ENCODE measurements at regions not wholly inside any gene's neighbourhood (a gene's known extent, or its start where the extent isn't known, plus 50 kb on each side); places are given as distances from the start of the nearest gene placed in this dataset.

GRCh38 chr11:134724106-134724778 is 312.2 kb upstream of the B3GAT1 start:
- TF ChIP-seq TEAD1 (CRISPR knock-in tag; IDR thresholded peaks at IDR 0.05) (no peak), ETV6 (CRISPR knock-in tag; IDR thresholded peaks at IDR 0.05) (no peak)

Data from WTC11 (cell line).